BE2C (cell line): ENCODE measurements at regions not wholly inside any gene's neighbourhood (a gene's known extent, or its start where the extent isn't known, plus 50 kb on each side); places are given as distances from the start of the nearest gene placed in this dataset.
"Not testable (repeated sequence)": the region's sequence is repeated elsewhere in the genome, so short reads cannot be mapped to it uniquely, and the experiment has no call there.

Source experiments
- DNase-seq: peaks from one replicate; pipeline ENCODE4 v3.0.0-alpha.2; 2020
- H3K27me3 ChIP-seq: fragments of 250-450 bp; sonication (Bioruptor Pico); 2 replicates; pipeline ENCODE4 v1.5.1; 2020; ENCODE audit warnings: mild to moderate bottlenecking
- H3K36me3 ChIP-seq: fragments of 250-450 bp; sonication (Bioruptor Pico); 2 replicates; pipeline ENCODE4 v1.5.1; 2020; ENCODE audit warnings: mild to moderate bottlenecking
- H3K4me1 ChIP-seq: fragments of 250-450 bp; sonication (Bioruptor Pico); 2 replicates; pipeline ENCODE4 v1.5.1; 2020
- H3K4me3 ChIP-seq: 2 replicates; pipeline ENCODE4 v1.5.1; 2011; ENCODE audit warnings: low read depth, low read length
- H3K9me3 ChIP-seq: fragments of 250-450 bp; sonication (Bioruptor Pico); 2 replicates; pipeline ENCODE4 v1.5.1; 2020
- TF ChIP-seq, protein P1 (sequence below): IDR thresholded peaks from 2 replicates; pipeline ENCODE4 v1.5.1; 2012; ENCODE audit warnings: mild to moderate bottlenecking, low read depth, low read length

DNA sequence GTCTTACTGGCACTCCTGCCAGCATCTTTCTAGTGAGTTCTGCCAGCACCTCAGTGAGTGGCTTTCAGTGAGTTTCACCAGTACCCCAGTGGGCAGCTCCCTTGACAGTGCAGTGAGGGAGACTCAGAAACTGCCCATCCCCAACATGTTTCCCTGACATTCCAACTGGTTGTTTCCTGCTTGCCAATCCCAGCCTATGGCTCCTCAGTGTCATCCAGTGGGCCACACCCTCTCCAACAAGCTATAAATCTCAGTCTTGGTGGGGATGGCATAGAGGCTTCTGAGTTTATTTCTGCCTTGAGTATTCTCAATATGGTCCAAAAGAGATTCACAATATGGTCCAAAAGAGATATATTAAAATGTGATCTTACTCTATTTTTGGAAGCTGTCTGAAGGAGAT lies 461.2 kb upstream of the NR3C2 start:
- TF ChIP-seq, protein P1, sequence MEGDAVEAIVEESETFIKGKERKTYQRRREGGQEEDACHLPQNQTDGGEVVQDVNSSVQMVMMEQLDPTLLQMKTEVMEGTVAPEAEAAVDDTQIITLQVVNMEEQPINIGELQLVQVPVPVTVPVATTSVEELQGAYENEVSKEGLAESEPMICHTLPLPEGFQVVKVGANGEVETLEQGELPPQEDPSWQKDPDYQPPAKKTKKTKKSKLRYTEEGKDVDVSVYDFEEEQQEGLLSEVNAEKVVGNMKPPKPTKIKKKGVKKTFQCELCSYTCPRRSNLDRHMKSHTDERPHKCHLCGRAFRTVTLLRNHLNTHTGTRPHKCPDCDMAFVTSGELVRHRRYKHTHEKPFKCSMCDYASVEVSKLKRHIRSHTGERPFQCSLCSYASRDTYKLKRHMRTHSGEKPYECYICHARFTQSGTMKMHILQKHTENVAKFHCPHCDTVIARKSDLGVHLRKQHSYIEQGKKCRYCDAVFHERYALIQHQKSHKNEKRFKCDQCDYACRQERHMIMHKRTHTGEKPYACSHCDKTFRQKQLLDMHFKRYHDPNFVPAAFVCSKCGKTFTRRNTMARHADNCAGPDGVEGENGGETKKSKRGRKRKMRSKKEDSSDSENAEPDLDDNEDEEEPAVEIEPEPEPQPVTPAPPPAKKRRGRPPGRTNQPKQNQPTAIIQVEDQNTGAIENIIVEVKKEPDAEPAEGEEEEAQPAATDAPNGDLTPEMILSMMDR: no peak

DNA sequence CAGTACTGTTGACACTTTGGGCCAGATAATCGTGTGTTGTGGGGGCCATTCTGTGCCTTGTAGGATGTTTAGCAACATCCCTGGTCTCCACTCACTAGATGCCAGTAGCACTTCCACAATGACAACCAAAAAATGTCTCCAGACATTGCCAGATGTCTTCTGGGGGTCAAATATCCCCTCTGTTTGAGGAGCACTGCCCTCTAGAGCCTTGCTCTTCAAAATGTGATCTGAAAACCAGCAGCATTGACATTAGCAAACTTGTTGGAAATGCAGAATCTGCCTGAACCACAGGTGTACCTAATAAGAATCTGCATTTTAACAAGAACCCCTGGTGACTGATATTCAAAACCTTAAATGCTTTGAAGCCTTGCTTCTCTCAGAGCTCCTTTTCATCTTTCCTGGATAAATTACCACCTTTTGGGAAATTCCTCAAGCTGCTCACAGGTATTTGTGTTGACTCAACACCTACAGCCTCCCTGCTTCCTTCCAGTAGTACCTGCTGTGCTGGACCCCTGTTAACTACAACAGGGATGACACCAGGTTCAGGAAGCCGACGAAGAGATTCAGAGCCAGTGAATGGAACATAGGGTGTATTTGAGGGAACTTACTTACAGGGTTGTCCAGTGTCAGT lies 459.0 kb upstream of the NR3C2 start:
- Histone ChIP-seq H3K4me1 (no peaks in the 10 kb centered on the region), H3K4me3 (no peak overlapping the region), H3K9me3 (no peaks in the 10 kb centered on the region), H3K27me3 (peaks cover 6% of the 10 kb centered on the region), H3K36me3 (no peaks in the 10 kb centered on the region)
- no peak for DNase-seq
- TF ChIP-seq, protein P1: peak; percentile 9; the same call in 1 of the 2 replicates

More for the DNA sequence above, 461.2 kb upstream of the NR3C2 start:
- Histone ChIP-seq H3K27me3 (peaks cover 6% of the 10 kb centered on the region), H3K9me3 (no peaks in the 10 kb centered on the region), H3K4me1 (no peaks in the 10 kb centered on the region), H3K36me3 (no peaks in the 10 kb centered on the region), H3K4me3 (no peak overlapping the region)
- DNase-seq: no peak

DNA sequence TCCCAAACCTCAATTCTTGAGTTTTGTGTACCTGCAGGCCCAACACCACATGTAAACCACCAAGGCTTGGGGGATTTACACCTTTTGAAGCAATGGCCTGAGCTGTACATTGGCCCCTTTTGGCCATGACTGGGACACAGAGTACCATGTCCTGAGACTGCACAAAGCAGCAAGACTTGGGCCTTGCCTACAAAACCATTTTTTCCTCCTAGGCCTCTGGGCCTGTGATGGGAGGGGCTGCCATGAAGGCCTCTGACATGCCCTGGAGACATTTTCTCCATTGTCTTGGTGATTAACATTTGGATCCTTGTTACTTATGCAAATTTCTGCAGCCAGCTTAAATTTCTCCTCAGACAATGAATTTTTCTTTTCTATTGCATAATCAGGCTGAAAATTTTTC lies 455.9 kb upstream of the NR3C2 start:
- not testable (repeated sequence) for H3K9me3 ChIP-seq, H3K27me3 ChIP-seq, H3K4me3 ChIP-seq, H3K36me3 ChIP-seq, DNase-seq, H3K4me1 ChIP-seq

DNA sequence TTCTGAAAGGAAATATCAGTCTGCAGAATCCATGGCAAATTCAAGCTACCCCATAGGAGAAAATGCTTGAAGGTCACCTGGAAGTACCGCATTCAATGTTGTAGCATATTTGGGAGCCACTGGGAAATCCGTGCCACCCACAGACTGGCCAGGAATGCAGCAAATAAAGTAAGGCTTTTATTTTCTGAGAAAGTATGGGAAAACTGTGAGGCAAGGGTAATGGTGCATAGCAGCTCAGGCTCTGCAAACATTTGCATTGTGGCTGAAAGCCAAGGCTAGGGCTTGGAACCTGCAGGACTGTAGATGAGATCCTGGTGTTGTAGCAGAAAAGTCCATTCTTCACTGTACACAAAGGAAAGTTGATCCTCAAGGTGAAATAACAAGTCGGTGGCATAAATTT lies 450.9 kb upstream of the NR3C2 start:
- Histone ChIP-seq H3K4me3 (no peak overlapping the region), H3K36me3 (no peaks in the 10 kb centered on the region), H3K4me1 (no peaks in the 10 kb centered on the region), H3K27me3 (no peaks in the 10 kb centered on the region; the same call in 1 of the 2 replicates), H3K9me3 (no peaks in the 10 kb centered on the region)
- TF ChIP-seq, protein P1: no peak
- DNase-seq: no peak

DNA sequence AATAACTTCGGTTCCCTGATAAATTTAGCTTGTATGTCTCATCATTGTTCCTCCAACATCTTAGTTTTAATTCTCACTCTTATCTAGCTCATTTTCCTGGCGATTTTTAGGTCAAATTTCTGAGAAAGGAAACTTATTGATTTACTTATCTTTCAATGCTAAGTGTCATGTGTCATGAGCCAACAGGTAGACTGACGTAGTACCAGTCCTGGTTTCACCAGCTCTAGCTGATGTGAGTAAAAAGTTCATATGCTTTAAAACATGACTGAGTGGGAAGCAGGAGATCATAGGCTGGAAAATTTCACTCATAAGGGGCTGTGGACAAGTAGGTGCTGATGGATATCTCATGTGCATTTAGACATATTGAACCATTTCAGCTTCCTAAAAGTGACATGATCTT lies 441.7 kb upstream of the NR3C2 start:
- no peak for DNase-seq
- H3K36me3 ChIP-seq: no peaks in the 10 kb centered on the region
- peaks cover 12% of the 10 kb centered on the region for H3K27me3 ChIP-seq
- TF ChIP-seq, protein P1: no peak
- no peaks in the 10 kb centered on the region for H3K9me3 ChIP-seq
- no peak overlapping the region for H3K4me3 ChIP-seq
- no peaks in the 10 kb centered on the region for H3K4me1 ChIP-seq

DNA sequence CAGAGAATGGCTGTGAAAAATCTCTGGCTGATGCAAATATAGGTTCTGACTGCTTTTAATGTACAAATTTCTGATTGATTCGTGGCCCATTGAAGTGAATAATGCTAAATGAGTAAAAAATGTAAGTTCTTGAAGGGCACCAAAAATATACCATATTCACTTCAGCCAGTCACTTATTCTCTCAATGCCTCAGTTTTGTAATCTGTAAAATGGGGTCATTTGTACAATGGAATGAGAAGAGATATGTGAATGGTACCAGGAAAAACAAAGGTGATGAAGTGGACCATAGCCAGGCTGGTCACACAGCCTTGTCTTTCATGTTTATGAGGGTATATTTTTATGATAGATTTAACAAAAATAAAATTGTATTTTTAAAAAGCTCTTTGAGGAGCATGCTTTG lies 441.2 kb upstream of the NR3C2 start:
- Histone ChIP-seq H3K4me3 (no peak overlapping the region), H3K4me1 (no peaks in the 10 kb centered on the region), H3K9me3 (no peaks in the 10 kb centered on the region), H3K27me3 (peaks cover 12% of the 10 kb centered on the region), H3K36me3 (no peaks in the 10 kb centered on the region)
- TF ChIP-seq, protein P1: no peak
- no peak for DNase-seq
